ENCODE measurements at regions not wholly inside any gene's neighbourhood (a gene's known extent, or its start where the extent isn't known, plus 50 kb on each side); places are given as distances from the start of the nearest gene placed in this dataset.
"Not testable (repeated sequence)": the region's sequence is repeated elsewhere in the genome, so short reads cannot be mapped to it uniquely, and the experiment has no call there.

DNA sequence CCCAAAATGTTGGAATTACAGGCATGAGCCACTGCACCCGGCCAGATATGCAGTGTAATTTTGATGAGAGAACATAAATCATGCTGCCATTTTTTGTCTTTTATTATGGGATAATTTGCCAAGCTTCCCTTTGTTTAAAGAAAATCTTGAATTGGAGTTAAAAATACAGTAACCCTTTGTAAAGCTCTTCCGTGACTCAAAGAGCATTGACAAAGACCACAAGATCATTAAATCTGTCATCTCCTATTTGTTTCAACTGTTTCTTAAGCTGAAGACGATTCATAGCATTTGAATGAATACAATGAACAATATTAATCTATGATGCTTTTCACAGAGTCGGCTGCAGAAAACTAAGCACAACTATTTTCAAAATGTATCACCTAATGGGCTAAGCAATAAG lies 132.6 kb downstream of the ANAPC4 start:
- ATAC-seq = no peak

DNA sequence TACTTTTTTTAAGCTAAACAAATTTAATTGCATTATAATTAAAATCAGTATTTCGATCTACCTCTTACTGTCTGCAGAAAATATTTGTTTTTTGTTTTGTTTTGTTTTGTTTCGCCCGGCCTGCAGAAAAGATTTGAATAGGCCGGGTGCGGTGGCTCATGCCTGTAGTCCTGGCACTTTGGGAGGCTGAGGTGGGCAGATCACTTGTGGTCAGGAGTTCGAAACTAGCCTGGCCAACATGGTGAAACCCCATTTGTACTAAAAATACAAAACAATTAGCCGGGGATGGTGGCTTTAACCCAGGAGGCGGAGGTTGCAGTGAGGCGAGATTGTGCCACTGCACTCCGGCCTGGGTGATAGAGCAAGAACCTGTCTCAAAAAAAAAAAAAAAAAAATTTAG lies 134.8 kb downstream of the ANAPC4 start:
- H2AFZ ChIP-seq; H3K4me1 Mint-ChIP-seq; ATAC-seq; H3K4me2 ChIP-seq; H3K27ac ChIP-seq (ENCODE audit: low read depth); H3K4me1 ChIP-seq (ENCODE audit: insufficient read depth); H3K36me3 ChIP-seq (ENCODE audit: insufficient read depth); H3K27me3 Mint-ChIP-seq (ENCODE audit: insufficient read depth, low read depth, poor library complexity); H3K27me3 ChIP-seq (ENCODE audit: insufficient read depth); H3K9me3 Mint-ChIP-seq; H3K79me2 ChIP-seq (replicated peaks; ENCODE audit: insufficient read depth); H3K4me3 Mint-ChIP-seq; H4K20me1 ChIP-seq (replicated peaks; ENCODE audit: insufficient read depth); H3K4me3 ChIP-seq; H3F3A ChIP-seq (replicated peaks; ENCODE audit: low read depth); H3K36me3 Mint-ChIP-seq (ENCODE audit: low read depth); H3K27ac Mint-ChIP-seq; DNase-seq (ENCODE audit: low spot score); H3K9me2 ChIP-seq (ENCODE audit: insufficient read depth): not testable (repeated sequence)

More for the DNA sequence above, 132.6 kb downstream of the ANAPC4 start:
- Histone ChIP-seq H3K27me3 (ENCODE audit: insufficient read depth) (no peaks in the 10 kb centered on the region), H4K20me1 (replicated peaks; ENCODE audit: insufficient read depth) (no peaks in the 10 kb centered on the region), H2AFZ (no peak overlapping the region), H3K79me2 (replicated peaks; ENCODE audit: insufficient read depth) (no peaks in the 10 kb centered on the region), H3K27ac (ENCODE audit: low read depth) (no peak overlapping the region), H3K4me1 (ENCODE audit: insufficient read depth) (no peaks in the 10 kb centered on the region), H3K9me2 (ENCODE audit: insufficient read depth) (no peaks in the 10 kb centered on the region), H3K4me2 (no peak overlapping the region), H3K4me3 (no peak overlapping the region), H3K36me3 (ENCODE audit: insufficient read depth) (no peaks in the 10 kb centered on the region), H3F3A (replicated peaks; ENCODE audit: low read depth) (no peaks in the 10 kb centered on the region)
- H3K9me3 Mint-ChIP-seq = no peaks in the 10 kb centered on the region; the same call in 2 of the 3 replicates
- TF ChIP-seq EZH2 (IDR thresholded peaks at IDR 0.05; ENCODE audit: low read depth, unreplicated experiment) (no peak), JUNB (IDR thresholded peaks at IDR 0.05; ENCODE audit: unreplicated experiment) (no peak)
- TF ChIP-seq, protein P1, sequence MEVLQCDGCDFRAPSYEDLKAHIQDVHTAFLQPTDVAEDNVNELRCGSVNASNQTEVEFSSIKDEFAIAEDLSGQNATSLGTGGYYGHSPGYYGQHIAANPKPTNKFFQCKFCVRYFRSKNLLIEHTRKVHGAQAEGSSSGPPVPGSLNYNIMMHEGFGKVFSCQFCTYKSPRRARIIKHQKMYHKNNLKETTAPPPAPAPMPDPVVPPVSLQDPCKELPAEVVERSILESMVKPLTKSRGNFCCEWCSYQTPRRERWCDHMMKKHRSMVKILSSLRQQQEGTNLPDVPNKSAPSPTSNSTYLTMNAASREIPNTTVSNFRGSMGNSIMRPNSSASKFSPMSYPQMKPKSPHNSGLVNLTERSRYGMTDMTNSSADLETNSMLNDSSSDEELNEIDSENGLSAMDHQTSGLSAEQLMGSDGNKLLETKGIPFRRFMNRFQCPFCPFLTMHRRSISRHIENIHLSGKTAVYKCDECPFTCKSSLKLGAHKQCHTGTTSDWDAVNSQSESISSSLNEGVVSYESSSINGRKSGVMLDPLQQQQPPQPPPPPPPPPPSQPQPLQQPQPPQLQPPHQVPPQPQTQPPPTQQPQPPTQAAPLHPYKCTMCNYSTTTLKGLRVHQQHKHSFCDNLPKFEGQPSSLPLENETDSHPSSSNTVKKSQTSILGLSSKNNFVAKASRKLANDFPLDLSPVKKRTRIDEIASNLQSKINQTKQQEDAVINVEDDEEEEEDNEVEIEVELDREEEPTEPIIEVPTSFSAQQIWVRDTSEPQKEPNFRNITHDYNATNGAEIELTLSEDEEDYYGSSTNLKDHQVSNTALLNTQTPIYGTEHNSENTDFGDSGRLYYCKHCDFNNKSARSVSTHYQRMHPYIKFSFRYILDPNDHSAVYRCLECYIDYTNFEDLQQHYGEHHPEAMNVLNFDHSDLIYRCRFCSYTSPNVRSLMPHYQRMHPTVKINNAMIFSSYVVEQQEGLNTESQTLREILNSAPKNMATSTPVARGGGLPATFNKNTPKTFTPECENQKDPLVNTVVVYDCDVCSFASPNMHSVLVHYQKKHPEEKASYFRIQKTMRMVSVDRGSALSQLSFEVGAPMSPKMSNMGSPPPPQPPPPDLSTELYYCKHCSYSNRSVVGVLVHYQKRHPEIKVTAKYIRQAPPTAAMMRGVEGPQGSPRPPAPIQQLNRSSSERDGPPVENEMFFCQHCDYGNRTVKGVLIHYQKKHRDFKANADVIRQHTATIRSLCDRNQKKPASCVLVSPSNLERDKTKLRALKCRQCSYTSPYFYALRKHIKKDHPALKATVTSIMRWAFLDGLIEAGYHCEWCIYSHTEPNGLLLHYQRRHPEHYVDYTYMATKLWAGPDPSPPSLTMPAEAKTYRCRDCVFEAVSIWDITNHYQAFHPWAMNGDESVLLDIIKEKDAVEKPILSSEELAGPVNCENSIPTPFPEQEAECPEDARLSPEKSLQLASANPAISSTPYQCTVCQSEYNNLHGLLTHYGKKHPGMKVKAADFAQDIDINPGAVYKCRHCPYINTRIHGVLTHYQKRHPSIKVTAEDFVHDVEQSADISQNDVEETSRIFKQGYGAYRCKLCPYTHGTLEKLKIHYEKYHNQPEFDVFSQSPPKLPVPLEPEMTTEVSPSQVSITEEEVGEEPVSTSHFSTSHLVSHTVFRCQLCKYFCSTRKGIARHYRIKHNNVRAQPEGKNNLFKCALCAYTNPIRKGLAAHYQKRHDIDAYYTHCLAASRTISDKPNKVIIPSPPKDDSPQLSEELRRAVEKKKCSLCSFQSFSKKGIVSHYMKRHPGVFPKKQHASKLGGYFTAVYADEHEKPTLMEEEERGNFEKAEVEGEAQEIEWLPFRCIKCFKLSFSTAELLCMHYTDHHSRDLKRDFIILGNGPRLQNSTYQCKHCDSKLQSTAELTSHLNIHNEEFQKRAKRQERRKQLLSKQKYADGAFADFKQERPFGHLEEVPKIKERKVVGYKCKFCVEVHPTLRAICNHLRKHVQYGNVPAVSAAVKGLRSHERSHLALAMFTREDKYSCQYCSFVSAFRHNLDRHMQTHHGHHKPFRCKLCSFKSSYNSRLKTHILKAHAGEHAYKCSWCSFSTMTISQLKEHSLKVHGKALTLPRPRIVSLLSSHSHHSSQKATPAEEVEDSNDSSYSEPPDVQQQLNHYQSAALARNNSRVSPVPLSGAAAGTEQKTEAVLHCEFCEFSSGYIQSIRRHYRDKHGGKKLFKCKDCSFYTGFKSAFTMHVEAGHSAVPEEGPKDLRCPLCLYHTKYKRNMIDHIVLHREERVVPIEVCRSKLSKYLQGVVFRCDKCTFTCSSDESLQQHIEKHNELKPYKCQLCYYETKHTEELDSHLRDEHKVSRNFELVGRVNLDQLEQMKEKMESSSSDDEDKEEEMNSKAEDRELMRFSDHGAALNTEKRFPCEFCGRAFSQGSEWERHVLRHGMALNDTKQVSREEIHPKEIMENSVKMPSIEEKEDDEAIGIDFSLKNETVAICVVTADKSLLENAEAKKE (CRISPR knock-in tag; IDR thresholded peaks at IDR 0.05) = no peak
- no peak for DNase-seq (ENCODE audit: low spot score)
- H3K27me3 Mint-ChIP-seq (ENCODE audit: insufficient read depth, low read depth, poor library complexity) = peaks cover 2% of the 10 kb centered on the region
- H3K36me3 Mint-ChIP-seq (ENCODE audit: low read depth) = no peaks in the 10 kb centered on the region
- no peak overlapping the region for H3K4me3 Mint-ChIP-seq
- no peak overlapping the region for H3K27ac Mint-ChIP-seq
- H3K4me1 Mint-ChIP-seq = no peaks in the 10 kb centered on the region
